OCI-LY3 (cell line): ENCODE measurements at regions not wholly inside any gene's neighbourhood (a gene's known extent, or its start where the extent isn't known, plus 50 kb on each side); places are given as distances from the start of the nearest gene placed in this dataset.

Experiments used
- H2AFZ ChIP-seq: fragments of 200-600, 300-600 bp; shearing (Covaris generic); 2 replicates; pipeline ENCODE4 v1.6.0; 2014; ENCODE audit warnings: antibody characterized with exemption, low read depth, low read length
- H3K27ac ChIP-seq: fragments of 200-600, 300-600 bp; sonication (generic); 2 replicates; pipeline ENCODE4 v1.5.1; 2014; ENCODE audit warnings: mild to moderate bottlenecking, low read length, moderate library complexity, mixed read lengths
- H3K27me3 ChIP-seq: fragments of 200-600, 300-600 bp; sonication (generic); 2 replicates; pipeline ENCODE4 v1.6.1; 2014; ENCODE audit warnings: low read depth, low read length, mixed read lengths
- H3K36me3 ChIP-seq: fragments of 200-600, 300-600 bp; sonication (generic); replicated peaks from 2 replicates; pipeline ENCODE3; 2014; ENCODE audit warnings: low read depth, low read length, mixed read lengths
- H3K4me1 ChIP-seq: fragments of 300-600, 200-600 bp; sonication (generic); 2 replicates; pipeline ENCODE4 v1.6.1; 2014; ENCODE audit warnings: low read length, mixed read lengths
- H3K4me2 ChIP-seq: fragments of 200-600, 300-600 bp; sonication (generic); 2 replicates; pipeline ENCODE4 v1.6.1; 2014; ENCODE audit warnings: low read length, mixed read lengths
- H3K4me3 ChIP-seq: fragments of 300-600, 200-600 bp; sonication (generic); 2 replicates; pipeline ENCODE4 v1.5.1; 2014; ENCODE audit warnings: antibody characterized with exemption, mild to moderate bottlenecking, low read length, moderate library complexity
- H3K79me2 ChIP-seq: fragments of 300-600, 200-600 bp; shearing (Covaris generic); 2 replicates; pipeline ENCODE4 v1.6.1; 2014; ENCODE audit warnings: mild to moderate bottlenecking, low read length, mixed read lengths
- H3K9ac ChIP-seq: fragments of 300-600, 200-600 bp; shearing (Covaris generic); 2 replicates; pipeline ENCODE4 v1.6.0; 2014; ENCODE audit warnings: mild to moderate bottlenecking, low read length, moderate library complexity
- H3K9me3 ChIP-seq: fragments of 200-600, 300-600 bp; shearing (Covaris generic); 2 replicates; pipeline ENCODE4 v1.6.1; 2014; ENCODE audit warnings: low read length, mixed read lengths; ENCODE audit not compliant: insufficient read depth
- H4K20me1 ChIP-seq: fragments of 200-600, 300-600 bp; sonication (generic); 2 replicates; pipeline ENCODE4 v1.6.1; 2016; ENCODE audit warnings: low read length, mixed read lengths; ENCODE audit not compliant: insufficient read depth
- CTCF ChIP-seq: fragments of 200-600, 300-600 bp; sonication (generic); IDR thresholded peaks from 2 replicates; pipeline ENCODE4 v1.5.1; 2014; ENCODE audit warnings: antibody characterized with exemption, low read length, low read depth
- EZH2phosphoT487 ChIP-seq: fragments of 200-600 bp; shearing (Covaris generic); IDR thresholded peaks from 2 replicates; pipeline ENCODE4 v1.6.1; 2018; ENCODE audit warnings: antibody characterized with exemption, mixed run types, low read depth

GRCh38 chr13:111616203-111616602 lies 295.8 kb downstream of the TEX29 start:
- no peak overlapping the region for H3K4me3 ChIP-seq
- H2AFZ ChIP-seq = no peak overlapping the region
- H3K4me1 ChIP-seq = no peaks in the 10 kb centered on the region
- H3K27ac ChIP-seq = no peak overlapping the region
- H3K4me2 ChIP-seq = no peak overlapping the region
- H3K27me3 ChIP-seq = no peaks in the 10 kb centered on the region
- no peaks in the 10 kb centered on the region for H4K20me1 ChIP-seq
- TF ChIP-seq EZH2phosphoT487 = no peak
- TF ChIP-seq CTCF = no peak
- H3K9ac ChIP-seq = no peak overlapping the region
- no peaks in the 10 kb centered on the region for H3K9me3 ChIP-seq
- H3K79me2 ChIP-seq = no peaks in the 10 kb centered on the region
- H3K36me3 ChIP-seq = no peaks in the 10 kb centered on the region

GRCh38 chr13:111620166-111620565 lies 299.7 kb downstream of the TEX29 start:
- Histone ChIP-seq H3K27ac (no peak overlapping the region), H4K20me1 (no peaks in the 10 kb centered on the region), H2AFZ (no peak overlapping the region), H3K79me2 (no peaks in the 10 kb centered on the region), H3K9me3 (no peaks in the 10 kb centered on the region), H3K9ac (no peak overlapping the region), H3K4me2 (no peak overlapping the region), H3K4me3 (no peak overlapping the region), H3K27me3 (no peaks in the 10 kb centered on the region), H3K4me1 (no peaks in the 10 kb centered on the region), H3K36me3 (no peaks in the 10 kb centered on the region)
- TF ChIP-seq EZH2phosphoT487 (no peak), CTCF (no peak)

GRCh38 chr13:111620586-111620985 lies 300.1 kb downstream of the TEX29 start:
- Histone ChIP-seq H3K4me1 (no peaks in the 10 kb centered on the region), H3K27me3 (no peaks in the 10 kb centered on the region), H3K36me3 (no peaks in the 10 kb centered on the region), H3K79me2 (no peaks in the 10 kb centered on the region), H2AFZ (no peak overlapping the region), H3K9me3 (no peaks in the 10 kb centered on the region), H4K20me1 (no peaks in the 10 kb centered on the region), H3K9ac (no peak overlapping the region), H3K4me2 (no peak overlapping the region), H3K27ac (no peak overlapping the region), H3K4me3 (no peak overlapping the region)
- no peak for TF ChIP-seq CTCF

GRCh38 chr13:111621164-111621563 lies 300.7 kb downstream of the TEX29 start:
- no peak overlapping the region for H3K4me2 ChIP-seq
- no peak overlapping the region for H3K4me3 ChIP-seq
- no peak overlapping the region for H2AFZ ChIP-seq
- H4K20me1 ChIP-seq = no peaks in the 10 kb centered on the region
- H3K9ac ChIP-seq = no peak overlapping the region
- H3K27me3 ChIP-seq = no peaks in the 10 kb centered on the region
- TF ChIP-seq EZH2phosphoT487 = no peak
- no peak for TF ChIP-seq CTCF
- no peaks in the 10 kb centered on the region for H3K4me1 ChIP-seq
- H3K27ac ChIP-seq = no peak overlapping the region
- no peaks in the 10 kb centered on the region for H3K9me3 ChIP-seq
- no peaks in the 10 kb centered on the region for H3K79me2 ChIP-seq
- no peaks in the 10 kb centered on the region for H3K36me3 ChIP-seq
